Activated T-cell treated with anti-CD3 and anti-CD28 coated beads, Interleukin-2, amount 50 U/mL, for 72 hours (primary cell): ENCODE measurements at regions not wholly inside any gene's neighbourhood (a gene's known extent, or its start where the extent isn't known, plus 50 kb on each side); places are given as distances from the start of the nearest gene placed in this dataset.

Experiments used
- ATAC-seq, 2 donors: fragments of 150-1000 bp; cut with Tn5 transposase; replicated peaks in 1 of 2; 2 replicates each; pipeline ENCODE4 v1.10.0; 2021; ENCODE audit warnings: moderate library complexity in 2 of 2, mild to moderate bottlenecking in 1 of 2
- DNase-seq, 2 donors: peaks; one replicate each; pipeline ENCODE4 v3.0.0; 2021 to 2022; ENCODE audit warnings: mixed read lengths in 1 of 2
- H3K27ac Mint-ChIP-seq: one replicate; pipeline ENCODE4 v1.8.0; 2022; ENCODE audit warnings: mild to moderate bottlenecking, moderate library complexity, mixed read lengths
- H3K27me3 Mint-ChIP-seq: one replicate; pipeline ENCODE4 v1.8.0; 2022; ENCODE audit warnings: low read depth, mixed read lengths
- H3K36me3 Mint-ChIP-seq, 2 donors: one replicate each; pipeline ENCODE4 v1.8.0; 2022; ENCODE audit warnings: mixed read lengths in 2 of 2, mild to moderate bottlenecking in 1 of 2; ENCODE audit not compliant: insufficient read depth in 2 of 2
- H3K4me1 Mint-ChIP-seq: one replicate; pipeline ENCODE4 v1.8.0; 2022; ENCODE audit warnings: low read depth, mixed read lengths
- H3K4me3 Mint-ChIP-seq, 2 donors: one replicate each; pipeline ENCODE4 v1.8.0; 2022; ENCODE audit warnings: mild to moderate bottlenecking in 2 of 2, mixed read lengths in 2 of 2, moderate library complexity in 2 of 2
- H3K9me3 Mint-ChIP-seq, 2 donors: one replicate each; pipeline ENCODE4 v1.8.0; 2022; ENCODE audit warnings: mixed read lengths in 2 of 2

DNA sequence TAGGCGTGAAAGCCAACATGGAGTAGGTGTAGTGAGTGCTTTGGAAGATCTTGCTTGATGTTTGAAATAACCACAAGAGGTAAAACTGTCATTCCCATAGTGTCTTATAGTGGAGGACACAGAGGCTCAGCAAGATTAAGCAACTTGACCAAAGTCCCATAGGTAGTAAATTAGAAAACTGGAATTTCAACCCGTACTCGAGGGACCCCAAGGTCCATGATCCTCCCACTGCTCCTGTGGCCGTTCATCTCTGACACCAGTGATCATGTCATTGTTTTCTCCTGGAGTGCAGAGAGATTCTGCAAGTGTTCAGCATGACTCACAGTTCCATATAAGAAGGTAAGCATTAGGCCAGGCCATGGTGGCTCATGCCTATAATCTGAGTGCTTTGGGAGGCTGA lies 126.9 kb downstream of the FGF9 start:
- H3K4me3 Mint-ChIP-seq: no peak overlapping the region
- no peaks in the 10 kb centered on the region for H3K36me3 Mint-ChIP-seq
- no peaks in the 10 kb centered on the region for H3K4me1 Mint-ChIP-seq
- ATAC-seq (no peak), DNase-seq (no peak)
- no peaks in the 10 kb centered on the region for H3K27me3 Mint-ChIP-seq
- H3K27ac Mint-ChIP-seq: no peak overlapping the region
- H3K9me3 Mint-ChIP-seq: peaks cover 0 to 2% of the 10 kb centered on the region in 2 donors

DNA sequence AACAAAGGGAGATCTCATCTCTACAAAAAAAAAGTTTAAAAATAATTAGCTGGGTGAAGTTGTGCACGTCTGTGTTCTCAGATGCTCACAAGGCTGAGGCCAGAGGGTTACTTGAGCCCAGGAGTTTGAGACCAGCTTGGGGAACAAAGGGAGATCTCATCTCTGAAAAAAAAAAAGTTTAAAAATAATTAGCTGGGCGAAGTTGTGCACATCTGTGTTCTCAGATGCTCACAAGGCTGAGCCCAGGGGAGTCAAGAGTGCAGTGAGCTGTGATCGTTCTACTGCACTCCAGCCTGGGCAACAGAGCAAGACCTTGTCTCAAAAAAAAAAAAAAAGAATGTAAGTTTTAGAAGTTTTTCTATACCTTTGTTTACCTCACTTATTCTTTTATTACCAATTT lies 127.3 kb downstream of the FGF9 start:
- no peaks in the 10 kb centered on the region for H3K27me3 Mint-ChIP-seq
- H3K4me3 Mint-ChIP-seq: no peak overlapping the region
- H3K27ac Mint-ChIP-seq: no peak overlapping the region
- ATAC-seq (no peak), DNase-seq (no peak)
- no peaks in the 10 kb centered on the region for H3K36me3 Mint-ChIP-seq
- H3K4me1 Mint-ChIP-seq: no peaks in the 10 kb centered on the region
- peaks cover 0 to 2% of the 10 kb centered on the region in 2 donors for H3K9me3 Mint-ChIP-seq

- H3K27ac Mint-ChIP-seq: no peak overlapping the region
Measured at GRCh38 chr13:21799671-21800070, 128.8 kb downstream of the FGF9 start.

GRCh38 chr13:21800837-21801616 lies 130.2 kb downstream of the FGF9 start:
- Mint-ChIP-seq H3K9me3 (peaks cover 0 to 2% of the 10 kb centered on the region in 2 donors), H3K4me1 (no peaks in the 10 kb centered on the region), H3K27me3 (no peaks in the 10 kb centered on the region), H3K27ac (no peak overlapping the region), H3K4me3 (no peak overlapping the region), H3K36me3 (no peaks in the 10 kb centered on the region)
- ATAC-seq: no peak
- DNase-seq: no peak

More at GRCh38 chr13:21799671-21800070, 128.8 kb downstream of the FGF9 start:
- H3K9me3 Mint-ChIP-seq: peaks cover 0 to 2% of the 10 kb centered on the region in 2 donors
- H3K4me3 Mint-ChIP-seq: no peak overlapping the region
- DNase-seq (no peak), ATAC-seq (no peak)
- no peaks in the 10 kb centered on the region for H3K27me3 Mint-ChIP-seq
- H3K4me1 Mint-ChIP-seq: no peaks in the 10 kb centered on the region
- no peaks in the 10 kb centered on the region for H3K36me3 Mint-ChIP-seq

- Mint-ChIP-seq H3K4me1 (no peaks in the 10 kb centered on the region), H3K4me3 (no peak overlapping the region), H3K36me3 (peaks cover 0 to 3% of the 10 kb centered on the region in 2 donors), H3K27me3 (peaks cover 16% of the 10 kb centered on the region), H3K9me3 (no peaks in the 10 kb centered on the region), H3K27ac (no peak overlapping the region)
- ATAC-seq (no peak), DNase-seq (no peak)
Measured at GRCh38 chr13:21805733-21806132, 134.9 kb downstream of the FGF9 start.

- no peaks in the 10 kb centered on the region for H3K9me3 Mint-ChIP-seq
- H3K27me3 Mint-ChIP-seq: peaks cover 20% of the 10 kb centered on the region
- DNase-seq (no peak), ATAC-seq (no peak)
- H3K4me3 Mint-ChIP-seq: no peak overlapping the region
- peaks cover 1 to 3% of the 10 kb centered on the region in 2 donors for H3K36me3 Mint-ChIP-seq
- H3K27ac Mint-ChIP-seq: no peak overlapping the region
- H3K4me1 Mint-ChIP-seq: no peaks in the 10 kb centered on the region
Measured at GRCh38 chr13:21812192-21812626, 141.3 kb downstream of the FGF9 start.

DNA sequence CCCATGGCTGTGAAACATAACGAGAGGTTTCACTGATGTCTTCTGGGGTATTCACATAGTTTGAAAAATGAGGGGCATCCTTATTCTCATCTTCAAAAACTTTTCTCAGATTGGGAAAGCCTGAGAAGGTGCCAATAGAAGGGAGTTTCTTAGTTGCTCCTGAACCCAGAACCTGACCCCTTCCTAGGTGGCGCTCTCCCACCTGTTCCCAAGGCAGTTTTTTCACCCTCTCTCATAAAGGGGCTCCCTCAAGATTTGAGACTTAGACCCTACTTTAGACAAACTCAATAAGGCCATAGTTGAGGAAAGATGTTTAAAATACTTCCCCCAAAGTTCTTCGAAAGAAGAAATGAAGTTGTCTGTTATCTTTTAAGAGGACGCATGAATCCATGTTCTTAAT lies 142.2 kb downstream of the FGF9 start:
- DNase-seq (no peak), ATAC-seq (no peak)
- no peaks in the 10 kb centered on the region for H3K4me1 Mint-ChIP-seq
- no peak overlapping the region for H3K27ac Mint-ChIP-seq
- H3K9me3 Mint-ChIP-seq: no peaks in the 10 kb centered on the region
- no peak overlapping the region for H3K4me3 Mint-ChIP-seq
- peaks cover 0 to 1% of the 10 kb centered on the region in 2 donors for H3K36me3 Mint-ChIP-seq
- H3K27me3 Mint-ChIP-seq: peaks cover 15% of the 10 kb centered on the region

DNA sequence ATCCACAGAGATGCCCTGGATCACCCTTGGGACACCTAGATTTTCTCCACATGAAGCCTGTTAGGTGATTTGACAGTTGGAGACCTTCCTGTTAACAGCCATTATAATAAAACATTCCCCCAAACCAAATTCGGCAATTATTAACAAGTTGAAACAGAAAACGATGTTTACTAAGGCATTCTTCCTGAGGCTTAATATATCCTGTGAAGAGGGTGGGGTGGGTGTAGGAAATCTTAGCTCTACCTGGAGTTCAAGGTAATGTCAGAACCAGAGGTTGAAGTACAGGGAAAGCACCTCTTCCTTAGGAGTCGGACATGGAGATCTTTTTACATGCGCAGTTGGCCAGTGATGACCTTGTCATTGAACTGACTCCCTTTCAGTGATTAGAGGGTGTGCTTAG lies 143.0 kb downstream of the FGF9 start:
- no peak overlapping the region for H3K4me3 Mint-ChIP-seq
- H3K27me3 Mint-ChIP-seq: peaks cover 15% of the 10 kb centered on the region
- no peak for ATAC-seq
- H3K9me3 Mint-ChIP-seq: no peaks in the 10 kb centered on the region
- DNase-seq: no peak
- peaks cover 0 to 1% of the 10 kb centered on the region in 2 donors for H3K36me3 Mint-ChIP-seq
- no peaks in the 10 kb centered on the region for H3K4me1 Mint-ChIP-seq
- H3K27ac Mint-ChIP-seq: no peak overlapping the region

GRCh38 chr13:21814604-21815003 lies 143.7 kb downstream of the FGF9 start:
- Mint-ChIP-seq H3K4me1 (no peaks in the 10 kb centered on the region), H3K27me3 (peaks cover 15% of the 10 kb centered on the region), H3K4me3 (no peak overlapping the region), H3K27ac (no peak overlapping the region), H3K9me3 (no peaks in the 10 kb centered on the region), H3K36me3 (peaks cover 0 to 1% of the 10 kb centered on the region in 2 donors)
- DNase-seq (no peak), ATAC-seq (no peak)

GRCh38 chr13:21817878-21818277 lies 147.0 kb downstream of the FGF9 start:
- Mint-ChIP-seq H3K27me3 (no peaks in the 10 kb centered on the region), H3K9me3 (no peaks in the 10 kb centered on the region), H3K27ac (no peak overlapping the region), H3K4me3 (no peak overlapping the region), H3K36me3 (peaks cover 0 to 1% of the 10 kb centered on the region in 2 donors), H3K4me1 (no peaks in the 10 kb centered on the region)
- ATAC-seq (no peak), DNase-seq (no peak)

DNA sequence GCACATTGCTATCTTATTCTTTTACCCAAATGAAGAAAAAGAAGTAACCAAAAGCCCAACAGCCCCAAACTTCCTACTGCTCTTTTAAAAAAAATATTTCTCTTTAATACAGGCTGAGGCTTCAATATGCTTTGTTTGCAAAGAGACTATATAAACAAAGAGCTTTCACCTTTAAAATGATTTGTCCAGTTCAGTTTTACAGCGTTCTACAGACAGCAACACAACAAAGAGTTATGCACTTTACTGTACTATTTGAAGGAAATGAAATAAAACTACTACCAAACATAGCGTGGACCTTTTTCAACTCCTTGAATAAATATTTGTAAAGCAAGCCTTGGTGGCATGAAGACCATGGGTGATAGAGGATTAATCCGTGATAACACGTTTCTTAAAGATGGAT lies 151.2 kb downstream of the FGF9 start:
- H3K36me3 Mint-ChIP-seq: no peaks in the 10 kb centered on the region
- H3K27me3 Mint-ChIP-seq: no peaks in the 10 kb centered on the region
- H3K27ac Mint-ChIP-seq: no peak overlapping the region

DNA sequence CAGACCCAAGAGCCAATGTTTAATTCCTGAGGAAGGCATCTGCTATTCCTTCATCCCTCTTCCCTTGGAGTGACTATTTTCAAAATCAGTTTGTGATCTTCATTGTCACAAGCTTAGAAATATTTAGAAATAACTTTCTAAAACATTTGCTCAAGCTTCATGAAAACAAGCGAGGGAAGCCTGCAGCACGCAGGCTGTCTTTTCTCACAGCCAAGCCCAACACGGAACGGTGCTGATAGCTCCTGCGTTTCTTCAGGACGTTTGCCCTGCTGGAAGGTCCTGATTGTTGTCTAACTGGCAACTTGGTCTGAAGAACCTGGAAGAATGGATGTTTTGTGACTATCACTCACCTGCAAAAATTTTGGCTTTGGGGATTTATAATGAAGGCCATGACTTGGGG lies 152.5 kb downstream of the FGF9 start:
- no peaks in the 10 kb centered on the region for H3K36me3 Mint-ChIP-seq
- H3K9me3 Mint-ChIP-seq: no peaks in the 10 kb centered on the region
- no peak overlapping the region for H3K4me3 Mint-ChIP-seq
- DNase-seq (no peak), ATAC-seq (no peak)
- no peaks in the 10 kb centered on the region for H3K4me1 Mint-ChIP-seq
- H3K27ac Mint-ChIP-seq: no peak overlapping the region
- no peaks in the 10 kb centered on the region for H3K27me3 Mint-ChIP-seq

More for the DNA sequence above, 151.2 kb downstream of the FGF9 start:
- ATAC-seq (no peak), DNase-seq (no peak)
- no peaks in the 10 kb centered on the region for H3K9me3 Mint-ChIP-seq
- no peaks in the 10 kb centered on the region for H3K4me1 Mint-ChIP-seq
- H3K4me3 Mint-ChIP-seq: no peak overlapping the region

DNA sequence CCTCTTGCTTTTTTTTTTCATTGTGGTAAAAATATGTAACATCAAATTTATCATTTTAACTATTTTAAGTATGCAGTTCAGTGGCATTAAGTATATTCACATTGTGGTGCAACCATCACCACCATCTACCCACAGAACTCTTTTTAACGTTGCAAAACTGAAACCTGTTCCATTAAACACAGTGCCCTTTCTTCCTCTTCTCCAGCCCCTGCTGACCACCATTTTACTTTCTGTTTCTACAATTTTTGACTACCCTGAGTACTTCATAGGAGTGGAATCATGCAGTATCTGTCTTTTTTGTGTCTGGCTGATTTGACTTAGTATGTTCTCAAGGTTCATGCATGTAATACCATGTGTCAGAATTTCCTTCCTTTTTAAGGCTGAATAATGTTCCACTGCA lies 153.1 kb downstream of the FGF9 start:
- no peaks in the 10 kb centered on the region for H3K4me1 Mint-ChIP-seq
- no peak for ATAC-seq
- no peak overlapping the region for H3K4me3 Mint-ChIP-seq

DNA sequence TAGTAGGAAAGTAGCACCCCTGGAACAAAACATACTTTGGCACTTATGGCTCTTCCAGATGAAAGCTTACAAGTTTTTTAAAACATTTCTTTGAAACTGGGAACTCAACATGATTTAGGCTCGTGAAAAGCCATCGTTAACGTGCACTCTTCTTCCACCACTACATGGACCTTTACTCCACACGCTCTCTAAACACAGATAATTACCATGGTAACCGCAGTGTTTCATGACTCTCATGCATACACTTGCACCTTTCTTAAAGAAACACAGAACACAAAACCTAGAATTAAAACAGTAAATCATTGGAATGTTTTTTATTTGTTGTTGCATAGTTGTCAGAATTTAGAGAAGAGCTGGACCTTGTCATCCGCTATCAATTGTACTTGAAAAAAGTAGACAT lies 154.3 kb downstream of the FGF9 start:
- Mint-ChIP-seq H3K4me3 (no peak overlapping the region), H3K27ac (no peak overlapping the region), H3K27me3 (no peaks in the 10 kb centered on the region), H3K36me3 (no peaks in the 10 kb centered on the region), H3K4me1 (no peaks in the 10 kb centered on the region), H3K9me3 (no peaks in the 10 kb centered on the region)
- ATAC-seq (no peak), DNase-seq (no peak)

More for the DNA sequence above, 153.1 kb downstream of the FGF9 start:
- Mint-ChIP-seq H3K9me3 (no peaks in the 10 kb centered on the region), H3K27me3 (no peaks in the 10 kb centered on the region), H3K36me3 (no peaks in the 10 kb centered on the region), H3K27ac (no peak overlapping the region)
- DNase-seq: no peak
